Activated T-helper 1 cell treated with anti-CD3 and anti-CD28 coated beads, Interleukin-12 subunit alpha, Interleukin-12 subunit beta, Interleukin-2, Interleukin-4 antibody, amounts not matched to agents 30 ng/mL and 10 ng/mL and 1 ng/mL, durations not matched to agents 14 hours and 24 hours and 36 hours (primary cell): ENCODE measurements at regions not wholly inside any gene's neighbourhood (a gene's known extent, or its start where the extent isn't known, plus 50 kb on each side); places are given as distances from the start of the nearest gene placed in this dataset.
A peak's percentile ranks its signal among the peaks of the same experiment; 100 is the strongest.

Source experiments
- DNase-seq: peaks from one replicate; pipeline ENCODE4 v3.0.0; 2021; ENCODE audit warnings: low spot score
- H3K27ac Mint-ChIP-seq: one replicate; pipeline ENCODE4 v1.8.0; 2021; ENCODE audit warnings: mild to moderate bottlenecking, mixed read lengths
- H3K27me3 Mint-ChIP-seq: one replicate; pipeline ENCODE4 v1.8.0; 2022; ENCODE audit warnings: mild to moderate bottlenecking, moderate library complexity, mixed read lengths; ENCODE audit not compliant: insufficient read depth
- H3K36me3 Mint-ChIP-seq: one replicate; pipeline ENCODE4 v1.8.0; 2021; ENCODE audit warnings: low read depth, mixed read lengths
- H3K4me1 Mint-ChIP-seq: one replicate; pipeline ENCODE4 v1.8.0; 2021; ENCODE audit warnings: low read depth, mixed read lengths
- H3K4me3 Mint-ChIP-seq: one replicate; pipeline ENCODE4 v1.8.0; 2021; ENCODE audit warnings: mild to moderate bottlenecking, moderate library complexity, mixed read lengths
- H3K9me3 Mint-ChIP-seq: one replicate; pipeline ENCODE4 v1.8.0; 2021; ENCODE audit warnings: mixed read lengths
- intact Hi-C: fragments of 100-400 bp; cut with micrococcal nuclease; formaldehyde crosslinking; loops from one replicate; pipeline ENCODE4 v1.15.1; 2024

DNA sequence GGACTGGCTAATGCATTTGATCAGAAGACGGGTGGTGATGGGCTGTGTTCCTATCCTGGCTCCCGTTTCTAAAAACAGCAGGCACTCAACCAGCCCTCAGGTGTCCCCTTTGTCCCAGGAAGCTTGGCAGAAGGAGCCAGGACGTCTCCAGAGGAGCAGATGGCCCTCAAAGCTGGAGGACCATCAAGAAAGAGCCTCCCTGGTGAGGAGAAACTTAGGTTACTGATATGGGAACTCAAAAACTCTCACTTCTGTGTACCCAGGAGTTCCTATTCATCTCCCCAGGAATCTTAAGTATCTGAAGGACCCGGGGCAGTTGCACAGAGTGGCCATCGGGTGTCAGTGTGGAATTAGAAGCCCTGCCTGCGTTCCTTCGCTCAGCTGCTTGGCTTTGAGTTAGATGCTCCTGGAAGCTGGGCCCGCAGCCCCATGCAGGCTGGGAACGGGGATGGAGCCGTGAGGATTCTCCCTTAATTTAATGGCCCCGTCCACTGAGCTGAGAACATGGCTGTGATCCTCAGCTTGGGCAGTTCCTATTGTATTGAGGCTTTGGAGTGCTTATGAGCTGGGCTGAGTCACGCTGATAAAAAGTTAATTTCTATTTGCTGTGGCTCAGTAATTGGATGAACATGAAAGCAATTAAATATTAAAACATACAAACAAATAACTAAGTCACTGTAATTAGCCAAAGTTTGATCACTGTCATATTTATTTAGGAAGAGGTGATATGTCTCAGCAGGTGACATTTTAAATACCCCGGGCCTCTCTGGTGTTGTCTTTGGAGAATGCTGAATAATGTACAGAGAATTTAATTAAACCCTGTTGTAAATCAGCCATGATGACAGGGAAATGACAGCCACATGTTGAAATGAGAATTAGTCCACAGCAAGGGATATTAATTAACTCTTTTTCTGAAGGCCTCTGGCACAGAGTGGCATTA is 402.1 kb downstream of the SEC14L1 start:
- Mint-ChIP-seq H3K36me3 (no peaks in the 10 kb centered on the region), H3K9me3 (no peaks in the 10 kb centered on the region), H3K27me3 (peaks cover 15% of the 10 kb centered on the region), H3K4me1 (no peaks in the 10 kb centered on the region), H3K4me3 (no peak overlapping the region), H3K27ac (no peak overlapping the region)
- peak; percentile 41 for DNase-seq
- intact Hi-C loops = loop anchor here (1.0 to 10.0 kb wide), 5 partner anchors 92 to 471 kb away; no protein-coding TSS in a partner anchor

DNA sequence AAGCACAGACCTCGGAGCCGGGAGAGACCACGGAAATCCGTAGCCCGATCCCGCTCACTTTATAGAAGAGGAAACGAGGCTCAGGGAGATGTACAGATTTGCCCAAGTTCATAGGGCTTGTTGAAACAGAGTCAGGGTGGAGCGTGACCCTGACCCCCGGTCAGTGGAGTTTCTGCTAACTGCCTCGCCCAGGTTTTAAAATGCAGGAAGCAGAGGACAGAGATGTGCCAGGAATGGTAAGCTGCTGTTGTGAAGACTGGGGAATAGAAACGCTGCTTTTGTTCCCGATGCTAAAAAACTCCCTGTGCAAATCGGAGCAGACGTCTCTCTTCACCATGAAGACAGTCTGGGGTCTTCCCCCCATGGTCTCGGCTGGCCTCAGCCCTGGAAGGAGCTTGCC is 403.0 kb downstream of the SEC14L1 start:
- H3K4me3 Mint-ChIP-seq = no peak overlapping the region
- H3K4me1 Mint-ChIP-seq = no peaks in the 10 kb centered on the region
- intact Hi-C loops = loop anchor here (2.0 to 10.0 kb wide), 4 partner anchors 91 to 231 kb away; no protein-coding TSS in a partner anchor
- H3K36me3 Mint-ChIP-seq = no peaks in the 10 kb centered on the region
- H3K9me3 Mint-ChIP-seq = no peaks in the 10 kb centered on the region
- H3K27ac Mint-ChIP-seq = no peak overlapping the region
- peaks cover 13% of the 10 kb centered on the region for H3K27me3 Mint-ChIP-seq
- no peak for DNase-seq

DNA sequence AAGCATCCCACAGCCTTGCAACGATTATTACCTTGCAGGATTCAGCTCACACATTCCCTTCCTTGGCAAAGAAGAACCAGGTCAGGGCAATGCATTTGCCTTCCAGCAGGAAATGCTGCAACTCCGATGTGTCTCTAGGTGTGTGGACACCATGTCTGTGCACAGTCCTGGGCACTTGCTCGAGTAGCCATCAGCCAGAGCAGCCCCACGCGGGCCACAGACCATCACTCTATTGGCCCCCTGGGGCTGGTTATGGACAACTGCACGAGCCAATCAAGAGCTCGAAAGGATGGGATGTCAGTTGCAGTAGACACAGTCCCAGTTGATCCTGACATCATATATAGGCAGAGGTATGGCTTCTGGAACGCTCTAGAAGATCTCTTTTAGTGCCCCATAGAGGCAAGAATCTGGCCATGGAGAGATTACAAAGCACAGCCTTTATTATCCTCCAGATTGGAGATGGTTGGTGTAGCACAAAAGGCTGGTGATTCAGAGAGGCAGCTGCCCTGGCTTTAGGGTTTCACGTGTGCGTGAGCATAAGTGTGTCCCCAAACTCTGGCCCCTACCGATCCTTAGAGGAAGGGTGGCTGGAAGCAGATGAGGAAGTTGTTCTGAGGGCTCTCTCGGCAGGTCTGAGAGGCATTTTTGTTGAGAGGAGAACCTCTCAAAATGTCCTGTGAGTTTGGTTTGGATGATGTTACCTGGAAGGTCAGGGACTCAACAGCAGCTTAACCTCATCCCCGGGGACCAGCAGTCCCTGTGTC is 403.8 kb downstream of the SEC14L1 start:
- H3K36me3 Mint-ChIP-seq = no peaks in the 10 kb centered on the region
- intact Hi-C loops = loop anchor here (5.0 to 10.0 kb wide), 3 partner anchors 103 to 230 kb away; no protein-coding TSS in a partner anchor
- H3K9me3 Mint-ChIP-seq = no peaks in the 10 kb centered on the region
- no peaks in the 10 kb centered on the region for H3K4me1 Mint-ChIP-seq
- no peak overlapping the region for H3K27ac Mint-ChIP-seq
- no peak overlapping the region for H3K4me3 Mint-ChIP-seq
- H3K27me3 Mint-ChIP-seq = peaks cover 10% of the 10 kb centered on the region
- no peak for DNase-seq

GRCh38 chr17:77546772-77547241 is 406.0 kb downstream of the SEC14L1 start:
- Mint-ChIP-seq H3K9me3 (no peaks in the 10 kb centered on the region), H3K27ac (no peak overlapping the region), H3K4me3 (no peak overlapping the region), H3K36me3 (no peaks in the 10 kb centered on the region), H3K4me1 (no peaks in the 10 kb centered on the region), H3K27me3 (peaks cover 12% of the 10 kb centered on the region)
- intact Hi-C loops = loop anchor here (10.0 kb wide), 1 partner anchor 228 kb away; no protein-coding TSS in a partner anchor
- no peak for DNase-seq

- no peaks in the 10 kb centered on the region for H3K36me3 Mint-ChIP-seq
- no peaks in the 10 kb centered on the region for H3K4me1 Mint-ChIP-seq
- H3K9me3 Mint-ChIP-seq = no peaks in the 10 kb centered on the region
- H3K27ac Mint-ChIP-seq = no peak overlapping the region
- H3K4me3 Mint-ChIP-seq = no peak overlapping the region
- no peak for DNase-seq
- intact Hi-C loops = loop anchor here (10.0 kb wide), 1 partner anchor 226 kb away; no protein-coding TSS in a partner anchor
- peaks cover 18% of the 10 kb centered on the region for H3K27me3 Mint-ChIP-seq
Observed at GRCh38 chr17:77548967-77549366, 408.2 kb downstream of the SEC14L1 start.

- H3K4me3 Mint-ChIP-seq = no peak overlapping the region
- H3K27ac Mint-ChIP-seq = no peak overlapping the region
- no peaks in the 10 kb centered on the region for H3K36me3 Mint-ChIP-seq
- DNase-seq = no peak
- no peaks in the 10 kb centered on the region for H3K9me3 Mint-ChIP-seq
- H3K4me1 Mint-ChIP-seq = no peaks in the 10 kb centered on the region
- intact Hi-C loops = loop anchor here (10.0 kb wide), 1 partner anchor 225 kb away; no protein-coding TSS in a partner anchor
- H3K27me3 Mint-ChIP-seq = peaks cover 12% of the 10 kb centered on the region
Observed at GRCh38 chr17:77549726-77550366, 408.7 kb upstream of the TNRC6C start.

DNA sequence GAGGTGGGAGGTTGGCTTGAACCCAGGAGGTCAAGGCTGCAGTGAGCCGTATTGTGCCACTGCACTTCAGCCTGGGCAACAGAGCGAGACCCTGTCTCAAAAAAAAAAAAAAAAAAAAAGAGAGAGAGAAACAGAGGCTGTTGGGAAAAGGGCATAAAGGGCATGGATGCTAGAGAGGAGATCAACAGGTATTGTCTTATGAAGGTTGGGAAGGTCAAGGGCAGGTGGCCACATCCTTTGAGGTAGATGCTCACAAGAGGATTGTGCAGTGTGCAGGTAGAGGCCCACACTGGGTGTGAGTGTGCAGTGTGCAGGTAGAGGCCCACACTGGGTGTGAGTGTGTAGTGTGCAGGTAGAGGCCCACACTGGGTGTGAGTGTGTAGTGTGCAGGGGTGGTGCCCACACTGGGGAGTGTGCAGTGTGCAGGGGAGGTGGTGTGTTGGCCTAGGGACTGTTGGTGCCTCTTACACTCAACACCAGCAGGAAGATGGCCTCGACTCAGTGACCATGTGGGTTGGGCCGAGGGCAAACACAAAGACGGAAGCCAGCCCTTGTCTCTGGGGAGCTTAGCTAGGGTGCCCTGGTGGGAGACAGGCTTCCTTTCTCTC is 404.9 kb upstream of the TNRC6C start:
- no peak overlapping the region for H3K4me3 Mint-ChIP-seq
- no peaks in the 10 kb centered on the region for H3K4me1 Mint-ChIP-seq
- H3K36me3 Mint-ChIP-seq = no peaks in the 10 kb centered on the region
- intact Hi-C loops = no loop called here
- peaks cover 15% of the 10 kb centered on the region for H3K27me3 Mint-ChIP-seq
- no peaks in the 10 kb centered on the region for H3K9me3 Mint-ChIP-seq
- H3K27ac Mint-ChIP-seq = no peak overlapping the region
- no peak for DNase-seq

DNA sequence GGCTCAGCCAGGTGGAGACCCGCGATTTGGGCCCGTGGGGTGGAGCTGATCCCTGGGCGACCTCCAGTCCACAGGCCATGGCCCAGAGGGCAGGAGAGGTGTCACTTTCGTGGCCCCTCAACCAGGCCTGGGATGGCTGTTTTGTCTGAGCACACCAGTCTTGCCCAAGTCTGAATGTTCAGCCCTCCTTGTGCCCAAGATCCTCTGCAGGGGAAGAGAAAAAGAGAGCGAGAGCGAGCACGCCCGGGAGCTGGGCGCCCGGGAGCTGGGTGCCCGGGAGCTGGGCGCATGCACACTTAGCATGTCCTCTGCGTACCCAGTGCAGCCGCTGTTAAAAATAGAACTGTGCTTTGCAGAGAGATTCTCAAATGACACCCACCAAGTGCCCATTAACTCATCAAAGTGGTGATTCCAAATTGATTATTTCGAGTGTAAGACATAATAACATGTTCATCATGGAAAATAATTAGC is 403.3 kb upstream of the TNRC6C start:
- intact Hi-C loops = no loop called here

DNA sequence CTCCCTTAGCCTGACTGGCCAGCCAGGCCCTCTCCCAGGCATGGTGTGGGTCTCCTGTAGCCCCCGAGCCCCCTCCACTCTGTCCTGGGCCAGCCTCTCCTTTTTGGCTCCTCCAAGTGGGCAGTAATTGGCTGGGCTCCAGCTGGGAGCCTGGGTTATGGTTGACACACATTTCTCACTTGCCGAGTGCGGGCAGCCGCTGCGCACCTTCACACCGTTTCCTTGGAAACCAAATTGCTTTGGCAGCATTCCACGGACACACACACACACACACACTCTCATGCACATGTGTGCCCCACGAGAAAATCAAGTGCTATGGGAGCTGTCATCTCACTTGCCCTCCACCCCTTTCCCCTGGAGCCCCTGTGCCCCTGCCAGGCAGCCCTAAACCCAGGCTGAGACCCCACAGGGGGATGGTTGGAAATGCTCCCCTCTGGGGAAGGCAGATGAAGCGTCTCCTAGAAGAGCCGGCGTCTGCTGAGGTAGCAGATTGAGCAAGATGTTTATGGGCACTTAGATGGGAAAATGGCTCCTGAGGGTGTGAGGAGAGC is 402.7 kb upstream of the TNRC6C start:
- DNase-seq = no peak
- H3K36me3 Mint-ChIP-seq = no peaks in the 10 kb centered on the region
- H3K27ac Mint-ChIP-seq = no peak overlapping the region
- no peaks in the 10 kb centered on the region for H3K4me1 Mint-ChIP-seq
- peaks cover 22% of the 10 kb centered on the region for H3K27me3 Mint-ChIP-seq
- H3K9me3 Mint-ChIP-seq = no peaks in the 10 kb centered on the region
- no peak overlapping the region for H3K4me3 Mint-ChIP-seq
- intact Hi-C loops = no loop called here

More for the DNA sequence above, 403.3 kb upstream of the TNRC6C start:
- Mint-ChIP-seq H3K36me3 (no peaks in the 10 kb centered on the region), H3K27ac (no peak overlapping the region), H3K4me1 (no peaks in the 10 kb centered on the region), H3K4me3 (no peak overlapping the region), H3K9me3 (no peaks in the 10 kb centered on the region), H3K27me3 (peaks cover 17% of the 10 kb centered on the region)
- DNase-seq = no peak

DNA sequence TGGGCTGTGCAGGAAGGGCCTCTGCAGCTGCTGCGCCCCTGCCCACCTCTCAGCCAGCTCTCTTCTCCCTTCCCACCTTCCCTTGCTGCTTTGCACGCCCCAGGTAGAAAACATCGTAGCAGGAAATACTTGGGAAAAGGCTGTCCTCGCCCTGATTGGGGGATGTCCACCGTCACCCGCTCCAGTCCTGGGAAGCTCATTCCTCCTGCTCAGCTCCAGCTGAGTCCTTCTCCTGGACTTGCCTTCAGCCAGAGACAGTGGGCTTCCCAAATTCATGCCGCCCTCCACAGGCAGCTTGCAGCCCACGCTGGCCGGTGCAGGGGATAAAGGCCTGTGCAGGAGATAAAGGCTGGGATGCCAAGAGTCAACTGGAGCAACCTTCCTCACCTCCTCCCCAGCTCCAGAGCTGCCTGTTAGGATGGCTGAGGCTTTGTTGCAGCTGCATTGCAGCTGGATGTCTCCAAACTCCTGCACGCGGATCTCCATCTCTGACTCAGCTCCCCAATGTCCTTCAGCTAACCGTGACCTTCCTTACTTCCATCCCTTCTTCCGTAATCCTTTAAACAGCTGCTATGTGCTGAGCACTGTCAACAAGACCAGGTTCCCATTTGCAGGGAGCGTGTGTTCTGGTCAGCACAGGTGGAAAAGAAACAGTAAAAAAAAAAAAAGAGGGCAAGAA is 402.0 kb upstream of the TNRC6C start:
- Mint-ChIP-seq H3K27ac (no peak overlapping the region), H3K36me3 (no peaks in the 10 kb centered on the region)

DNA sequence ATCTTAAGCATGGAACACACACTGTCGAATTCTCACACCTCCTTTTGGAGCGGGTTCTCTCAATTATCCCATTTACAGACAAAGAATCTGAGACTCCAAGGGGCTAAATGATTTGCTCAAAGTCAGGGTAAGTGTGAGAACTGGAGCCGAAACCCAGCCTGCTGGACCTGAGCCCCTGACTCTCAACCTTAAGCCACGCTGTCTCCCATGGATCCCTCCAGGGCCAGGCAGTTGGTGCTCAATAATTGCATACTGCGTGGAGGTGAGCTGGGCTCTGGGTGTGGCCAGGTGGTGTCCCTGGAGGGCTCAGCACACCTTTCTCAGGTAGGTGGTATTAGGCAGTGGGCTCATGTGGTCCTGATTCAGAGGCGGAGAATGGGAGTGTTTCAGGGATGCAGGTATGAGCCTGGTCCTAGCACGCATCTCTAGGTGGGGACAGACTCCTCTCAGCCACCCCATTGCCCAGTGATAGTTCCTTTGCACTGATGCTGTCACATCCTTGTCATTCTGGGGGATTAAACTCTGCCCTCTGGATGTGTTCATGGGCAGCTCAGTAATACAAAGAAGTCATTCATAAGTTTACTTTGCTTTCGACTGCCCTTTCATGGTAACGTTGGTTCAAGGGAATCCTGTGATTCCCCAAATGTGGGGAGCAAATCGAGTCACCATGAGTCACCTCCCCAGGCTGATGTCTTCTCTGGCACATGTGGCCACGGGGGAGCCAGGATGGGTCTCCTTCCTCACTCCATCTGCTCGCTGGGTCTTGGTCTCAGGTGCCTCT is 399.5 kb upstream of the TNRC6C start:
- intact Hi-C loops = no loop called here
- Mint-ChIP-seq H3K9me3 (no peaks in the 10 kb centered on the region), H3K4me3 (no peak overlapping the region), H3K27me3 (peaks cover 13% of the 10 kb centered on the region), H3K4me1 (no peaks in the 10 kb centered on the region), H3K27ac (no peak overlapping the region), H3K36me3 (no peaks in the 10 kb centered on the region)
- DNase-seq = no peak

More for the DNA sequence above, 402.0 kb upstream of the TNRC6C start:
- no peaks in the 10 kb centered on the region for H3K9me3 Mint-ChIP-seq
- peaks cover 18% of the 10 kb centered on the region for H3K27me3 Mint-ChIP-seq
- H3K4me3 Mint-ChIP-seq = no peak overlapping the region
- no peak for DNase-seq
- intact Hi-C loops = no loop called here
- H3K4me1 Mint-ChIP-seq = no peaks in the 10 kb centered on the region
